ENCODE measurements at regions not wholly inside any gene's neighbourhood (a gene's known extent, or its start where the extent isn't known, plus 50 kb on each side); places are given as distances from the start of the nearest gene placed in this dataset.

DNA sequence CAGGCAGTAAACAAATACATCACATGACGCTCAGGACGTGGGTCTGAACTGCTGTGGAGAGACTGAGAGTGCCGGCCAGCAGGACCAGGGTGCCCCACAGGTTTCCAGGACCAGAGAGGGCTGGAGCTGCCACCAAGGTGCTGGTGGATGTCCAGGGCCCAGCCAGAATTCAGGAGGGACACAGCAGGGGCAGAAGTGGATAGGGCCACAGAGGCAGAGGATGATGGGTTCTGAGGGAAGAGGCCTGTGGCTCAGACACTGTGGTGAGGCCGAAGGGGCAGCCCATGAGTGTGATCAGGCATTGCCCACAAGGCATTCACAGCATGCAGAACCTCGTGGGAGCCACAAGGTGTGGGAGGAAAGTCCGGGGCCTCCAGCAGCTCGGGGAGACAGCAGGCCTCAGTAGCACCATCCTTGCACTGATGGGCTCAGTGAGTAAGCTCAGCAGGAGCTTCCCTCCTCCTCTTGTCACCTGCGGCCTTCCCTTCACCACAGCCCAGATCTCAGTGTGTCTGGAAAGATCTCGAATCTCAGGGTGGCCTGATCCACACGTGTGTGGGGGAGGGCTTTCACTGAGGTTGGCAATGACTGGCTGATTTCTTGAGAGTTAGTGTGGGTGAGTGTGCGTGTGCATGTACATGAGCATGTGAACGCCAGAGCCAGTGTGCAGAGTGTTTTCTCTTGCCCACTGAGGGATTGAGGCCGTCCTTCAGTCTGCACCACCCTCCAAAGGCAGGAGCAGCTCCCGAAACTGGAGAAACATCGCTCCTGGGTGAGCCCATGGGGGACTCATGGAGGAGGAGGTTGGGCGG is 181.8 kb upstream of the RAB6C start:
- Histone ChIP-seq H3F3A (replicated peaks; ENCODE audit: insufficient read depth) (no peaks in the 10 kb centered on the region), H3K4me3 (ENCODE audit: low read depth in 2 of 2, low read length in 1 of 2) (no peak overlapping the region), H3K4me2 (no peak overlapping the region), H3K9me2 (no peaks in the 10 kb centered on the region), H3K36me3 (replicated peaks in 1 of 2; ENCODE audit: control insufficient read depth in 1 of 2, insufficient read depth in 2 of 2, low read length in 1 of 2) (no peaks in the 10 kb centered on the region), H4K20me1 (ENCODE audit: insufficient read depth) (no peaks in the 10 kb centered on the region), H3K79me2 (ENCODE audit: insufficient read depth) (no peaks in the 10 kb centered on the region), H3K27me3 (ENCODE audit: insufficient read depth) (no peaks in the 10 kb centered on the region), H3K9ac (no peak overlapping the region), H3K9me3 (no peaks in the 10 kb centered on the region), H2AFZ (ENCODE audit: low read depth) (no peak overlapping the region), H3K27ac (ENCODE audit: low read depth in 2 of 2, low read length in 1 of 2) (no peak overlapping the region), H3K4me1 (ENCODE audit: control insufficient read depth in 1 of 2, insufficient read depth in 2 of 2, low read depth in 1 of 2, low read length in 1 of 2) (peaks cover 0 to 25% of the 10 kb centered on the region in 2 experiments; a peak in 2 of 4 replicates)
- TF ChIP-seq USF1 (IDR thresholded peaks at IDR 0.05; ENCODE audit: borderline replicate concordance, low read depth) (no peak), FOXJ3 (CRISPR knock-in tag; IDR thresholded peaks at IDR 0.05) (no peak), RXRA (IDR thresholded peaks at IDR 0.05; ENCODE audit: borderline replicate concordance, low read depth) (no peak), TCF12 (IDR thresholded peaks at IDR 0.05) (no peak), FOXM1 (IDR thresholded peaks at IDR 0.05; ENCODE audit: low read depth) (no peak), EZH2phosphoT487 (IDR thresholded peaks at IDR 0.05; ENCODE audit: borderline replicate concordance, low read depth) (no peak), TEAD4 (IDR thresholded peaks at IDR 0.05; ENCODE audit: borderline replicate concordance, insufficient read depth) (no peak), RAD21 (IDR thresholded peaks at IDR 0.05; ENCODE audit: low read length) (no peak), SMC3 (IDR thresholded peaks at IDR 0.05; ENCODE audit: low read depth, low read length) (no peak), YY1 (IDR thresholded peaks at IDR 0.05; ENCODE audit: low read depth) (no peak), MEF2A (IDR thresholded peaks at IDR 0.05; ENCODE audit: borderline replicate concordance, low read depth) (no peak), POLR2AphosphoS5 (IDR thresholded peaks at IDR 0.05; ENCODE audit: low read depth, low read length) (no peak), ELF1 (IDR thresholded peaks at IDR 0.05) (no peak), RCOR1 (IDR thresholded peaks at IDR 0.05; ENCODE audit: low read length) (no peak), RFX5 (IDR thresholded peaks at IDR 0.05; ENCODE audit: low read length) (no peak), GABPA (IDR thresholded peaks at IDR 0.05; ENCODE audit: low read depth) (no peak), TAF1 (IDR thresholded peaks at IDR 0.05; ENCODE audit: borderline replicate concordance, low read depth, low read length) (no peak)
- TF ChIP-seq, protein P1, sequence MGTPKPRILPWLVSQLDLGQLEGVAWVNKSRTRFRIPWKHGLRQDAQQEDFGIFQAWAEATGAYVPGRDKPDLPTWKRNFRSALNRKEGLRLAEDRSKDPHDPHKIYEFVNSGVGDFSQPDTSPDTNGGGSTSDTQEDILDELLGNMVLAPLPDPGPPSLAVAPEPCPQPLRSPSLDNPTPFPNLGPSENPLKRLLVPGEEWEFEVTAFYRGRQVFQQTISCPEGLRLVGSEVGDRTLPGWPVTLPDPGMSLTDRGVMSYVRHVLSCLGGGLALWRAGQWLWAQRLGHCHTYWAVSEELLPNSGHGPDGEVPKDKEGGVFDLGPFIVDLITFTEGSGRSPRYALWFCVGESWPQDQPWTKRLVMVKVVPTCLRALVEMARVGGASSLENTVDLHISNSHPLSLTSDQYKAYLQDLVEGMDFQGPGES (IDR thresholded peaks at IDR 0.05; ENCODE audit: low read depth, low read length) = no peak
- TF ChIP-seq, protein P2, sequence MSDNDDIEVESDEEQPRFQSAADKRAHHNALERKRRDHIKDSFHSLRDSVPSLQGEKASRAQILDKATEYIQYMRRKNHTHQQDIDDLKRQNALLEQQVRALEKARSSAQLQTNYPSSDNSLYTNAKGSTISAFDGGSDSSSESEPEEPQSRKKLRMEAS (IDR thresholded peaks at IDR 0.05; ENCODE audit: low read depth) = no peak
- ChIA-PET CTCF (interaction anchor here (0.5 kb wide), 1 partner anchor 338 kb away, joined by 3 read pairs; no protein-coding TSS in a partner anchor), POLR2A (no interaction called here)
- DNase-seq = no peak
- 37% methylated on average over 10 of the region's 16 CpGs for WGBS (ENCODE audit: low lambda C conversion rate)

Measured in SK-N-SH (cell line).